Skeletal muscle tissue (tissue), 3 donors: ENCODE measurements at regions not wholly inside any gene's neighbourhood (a gene's known extent, or its start where the extent isn't known, plus 50 kb on each side); places are given as distances from the start of the nearest gene placed in this dataset.
"Not testable (repeated sequence)": the region's sequence is repeated elsewhere in the genome, so short reads cannot be mapped to it uniquely, and the experiment has no call there.

ENCODE experiments used
- H3K27ac ChIP-seq: one replicate; pipeline ENCODE4 v1.7.0; 2013; ENCODE audit warnings: mild to moderate bottlenecking, low read depth, low read length, inconsistent platforms
- H3K27me3 ChIP-seq, 3 donors: one replicate each; pipeline ENCODE4 v1.7.0; 2013; ENCODE audit warnings: low read length in 3 of 3; ENCODE audit not compliant: control insufficient read depth in 3 of 3, insufficient read depth in 3 of 3
- H3K36me3 ChIP-seq, 3 donors: one replicate each; pipeline ENCODE4 v1.7.0; 2013; ENCODE audit warnings: low read length in 3 of 3; ENCODE audit not compliant: control insufficient read depth in 3 of 3, insufficient read depth in 3 of 3
- H3K4me1 ChIP-seq, 3 donors: one replicate each; pipeline ENCODE4 v1.7.0; 2013; ENCODE audit warnings: low read length in 3 of 3, mild to moderate bottlenecking in 3 of 3; ENCODE audit not compliant: control insufficient read depth in 3 of 3, insufficient read depth in 3 of 3
- H3K4me3 ChIP-seq, 3 donors: one replicate each; pipeline ENCODE4 v1.7.0; 2013; ENCODE audit warnings: low read length in 3 of 3
- H3K9ac ChIP-seq, 3 donors: one replicate each; pipeline ENCODE4 v1.7.0; 2013; ENCODE audit warnings: low read length in 3 of 3, mild to moderate bottlenecking in 3 of 3, moderate library complexity in 2 of 3, low read depth in 1 of 3
- H3K9me3 ChIP-seq, 3 donors: one replicate each; pipeline ENCODE4 v1.7.0; 2013; ENCODE audit warnings: low read length in 3 of 3; ENCODE audit not compliant: control insufficient read depth in 3 of 3
- donor health status: Osteomylitis.

- Histone ChIP-seq H3K36me3 (no peaks in the 10 kb centered on the region), H3K27ac (no peak overlapping the region), H3K9me3 (no peaks in the 10 kb centered on the region), H3K4me3 (no peak overlapping the region), H3K27me3 (no peaks in the 10 kb centered on the region), H3K9ac (no peak overlapping the region), H3K4me1 (no peaks in the 10 kb centered on the region)
Measured at GRCh38 chr2:83802604-83803003, 656.5 kb downstream of the SUCLG1 start.

GRCh38 chr2:83795777-83796176 lies 663.3 kb downstream of the SUCLG1 start:
- Histone ChIP-seq H3K4me1 (no peaks in the 10 kb centered on the region), H3K9ac (no peak overlapping the region), H3K27me3 (no peaks in the 10 kb centered on the region), H3K4me3 (no peak overlapping the region), H3K36me3 (no peaks in the 10 kb centered on the region), H3K9me3 (no peaks in the 10 kb centered on the region), H3K27ac (no peak overlapping the region)

- H3K27ac ChIP-seq, H3K4me1 ChIP-seq, H3K9me3 ChIP-seq, H3K4me3 ChIP-seq, H3K27me3 ChIP-seq, H3K9ac ChIP-seq, H3K36me3 ChIP-seq: not testable (repeated sequence)
Measured at GRCh38 chr2:83790467-83790866, 668.6 kb downstream of the SUCLG1 start.

GRCh38 chr2:83789674-83790073 lies 669.4 kb downstream of the SUCLG1 start:
- H3K4me1 ChIP-seq, H3K4me3 ChIP-seq, H3K9ac ChIP-seq, H3K9me3 ChIP-seq, H3K27me3 ChIP-seq, H3K27ac ChIP-seq, H3K36me3 ChIP-seq: not testable (repeated sequence)

- H3K9me3 ChIP-seq, H3K4me1 ChIP-seq, H3K9ac ChIP-seq, H3K36me3 ChIP-seq, H3K27ac ChIP-seq, H3K27me3 ChIP-seq, H3K4me3 ChIP-seq: not testable (repeated sequence)
Measured at GRCh38 chr2:83788938-83789566, 670.0 kb downstream of the SUCLG1 start.

- no peak overlapping the region for H3K9ac ChIP-seq
- H3K36me3 ChIP-seq = no peaks in the 10 kb centered on the region
- no peaks in the 10 kb centered on the region for H3K4me1 ChIP-seq
- H3K27ac ChIP-seq = no peak overlapping the region
- H3K27me3 ChIP-seq = no peaks in the 10 kb centered on the region
- no peak overlapping the region for H3K4me3 ChIP-seq
- no peaks in the 10 kb centered on the region for H3K9me3 ChIP-seq
Measured at GRCh38 chr2:83787189-83787588, 671.9 kb downstream of the SUCLG1 start.

GRCh38 chr2:83786140-83786539 lies 672.9 kb downstream of the SUCLG1 start:
- H3K27me3 ChIP-seq = no peaks in the 10 kb centered on the region
- no peaks in the 10 kb centered on the region for H3K36me3 ChIP-seq
- no peak overlapping the region for H3K27ac ChIP-seq
- no peak overlapping the region for H3K4me3 ChIP-seq
- H3K4me1 ChIP-seq = no peaks in the 10 kb centered on the region
- no peaks in the 10 kb centered on the region for H3K9me3 ChIP-seq
- H3K9ac ChIP-seq = no peak overlapping the region

- no peak overlapping the region for H3K27ac ChIP-seq
- H3K9me3 ChIP-seq = no peaks in the 10 kb centered on the region
- H3K36me3 ChIP-seq = no peaks in the 10 kb centered on the region
- no peaks in the 10 kb centered on the region for H3K4me1 ChIP-seq
- H3K9ac ChIP-seq = no peak overlapping the region
- H3K27me3 ChIP-seq = no peaks in the 10 kb centered on the region
- H3K4me3 ChIP-seq = no peak overlapping the region
Measured at GRCh38 chr2:83784947-83785346, 674.1 kb downstream of the SUCLG1 start.

GRCh38 chr2:83784315-83784714 lies 674.8 kb downstream of the SUCLG1 start:
- Histone ChIP-seq H3K9me3 (no peaks in the 10 kb centered on the region), H3K36me3 (no peaks in the 10 kb centered on the region), H3K27me3 (no peaks in the 10 kb centered on the region), H3K27ac (no peak overlapping the region), H3K4me1 (no peaks in the 10 kb centered on the region), H3K9ac (no peak overlapping the region), H3K4me3 (no peak overlapping the region)

- Histone ChIP-seq H3K36me3 (no peaks in the 10 kb centered on the region), H3K4me3 (no peak overlapping the region), H3K4me1 (no peaks in the 10 kb centered on the region), H3K27me3 (no peaks in the 10 kb centered on the region), H3K9me3 (no peaks in the 10 kb centered on the region), H3K27ac (no peak overlapping the region), H3K9ac (no peak overlapping the region)
Measured at GRCh38 chr2:83782122-83782521, 677.0 kb downstream of the SUCLG1 start.
